ENCODE measurements at regions not wholly inside any gene's neighbourhood (a gene's known extent, or its start where the extent isn't known, plus 50 kb on each side); places are given as distances from the start of the nearest gene placed in this dataset.

GRCh38 chr13:50403311-50403710 lies 388.1 kb downstream of the KCNRG start:
- TF ChIP-seq CTCF (IDR thresholded peaks at IDR 0.05; ENCODE audit: low read depth, low read length) = no peak
- no peaks in the 10 kb centered on the region for H3K9me3 ChIP-seq
- H3K4me3 ChIP-seq (ENCODE audit: low read depth, low read length) = no peak overlapping the region
- peak; percentile 28 for DNase-seq
- H3K27me3 ChIP-seq = no peaks in the 10 kb centered on the region
- no peaks in the 10 kb centered on the region for H3K36me3 ChIP-seq
- peaks cover 8% of the 10 kb centered on the region for H3K4me1 ChIP-seq

GRCh38 chr13:50404116-50404515 lies 388.9 kb downstream of the KCNRG start:
- no peak for DNase-seq
- Histone ChIP-seq H3K9me3 (no peaks in the 10 kb centered on the region), H3K4me3 (ENCODE audit: low read depth, low read length) (no peak overlapping the region), H3K27me3 (no peaks in the 10 kb centered on the region), H3K4me1 (peaks cover 8% of the 10 kb centered on the region), H3K36me3 (no peaks in the 10 kb centered on the region)
- no peak for TF ChIP-seq CTCF (IDR thresholded peaks at IDR 0.05; ENCODE audit: low read depth, low read length)

- H3K27me3 ChIP-seq = no peaks in the 10 kb centered on the region
- no peaks in the 10 kb centered on the region for H3K36me3 ChIP-seq
- H3K4me1 ChIP-seq = peaks cover 8% of the 10 kb centered on the region
- H3K9me3 ChIP-seq = no peaks in the 10 kb centered on the region
- no peak for DNase-seq
- no peak for TF ChIP-seq CTCF (IDR thresholded peaks at IDR 0.05; ENCODE audit: low read depth, low read length)
- no peak overlapping the region for H3K4me3 ChIP-seq (ENCODE audit: low read depth, low read length)
These were observed 389.5 kb downstream of the KCNRG start for GRCh38 chr13:50404769-50405168.

GRCh38 chr13:50406831-50407230 lies 391.6 kb downstream of the KCNRG start:
- no peak for DNase-seq
- Histone ChIP-seq H3K27me3 (no peaks in the 10 kb centered on the region), H3K9me3 (no peaks in the 10 kb centered on the region), H3K4me1 (no peaks in the 10 kb centered on the region), H3K4me3 (ENCODE audit: low read depth, low read length) (no peak overlapping the region), H3K36me3 (no peaks in the 10 kb centered on the region)
- TF ChIP-seq CTCF (IDR thresholded peaks at IDR 0.05; ENCODE audit: low read depth, low read length) = no peak

- Histone ChIP-seq H3K4me3 (ENCODE audit: low read depth, low read length) (no peak overlapping the region), H3K27me3 (no peaks in the 10 kb centered on the region), H3K9me3 (no peaks in the 10 kb centered on the region), H3K4me1 (no peaks in the 10 kb centered on the region), H3K36me3 (no peaks in the 10 kb centered on the region)
- TF ChIP-seq CTCF (IDR thresholded peaks at IDR 0.05; ENCODE audit: low read depth, low read length) = no peak
- DNase-seq = no peak
These were observed 392.8 kb downstream of the KCNRG start for GRCh38 chr13:50408068-50408467.

GRCh38 chr13:50409220-50409619 lies 394.0 kb downstream of the KCNRG start:
- Histone ChIP-seq H3K4me1 (no peaks in the 10 kb centered on the region), H3K27me3 (no peaks in the 10 kb centered on the region), H3K9me3 (no peaks in the 10 kb centered on the region), H3K4me3 (ENCODE audit: low read depth, low read length) (no peak overlapping the region), H3K36me3 (no peaks in the 10 kb centered on the region)
- DNase-seq = no peak
- no peak for TF ChIP-seq CTCF (IDR thresholded peaks at IDR 0.05; ENCODE audit: low read depth, low read length)
